ENCODE measurements at regions not wholly inside any gene's neighbourhood (a gene's known extent, or its start where the extent isn't known, plus 50 kb on each side); places are given as distances from the start of the nearest gene placed in this dataset.

DNA sequence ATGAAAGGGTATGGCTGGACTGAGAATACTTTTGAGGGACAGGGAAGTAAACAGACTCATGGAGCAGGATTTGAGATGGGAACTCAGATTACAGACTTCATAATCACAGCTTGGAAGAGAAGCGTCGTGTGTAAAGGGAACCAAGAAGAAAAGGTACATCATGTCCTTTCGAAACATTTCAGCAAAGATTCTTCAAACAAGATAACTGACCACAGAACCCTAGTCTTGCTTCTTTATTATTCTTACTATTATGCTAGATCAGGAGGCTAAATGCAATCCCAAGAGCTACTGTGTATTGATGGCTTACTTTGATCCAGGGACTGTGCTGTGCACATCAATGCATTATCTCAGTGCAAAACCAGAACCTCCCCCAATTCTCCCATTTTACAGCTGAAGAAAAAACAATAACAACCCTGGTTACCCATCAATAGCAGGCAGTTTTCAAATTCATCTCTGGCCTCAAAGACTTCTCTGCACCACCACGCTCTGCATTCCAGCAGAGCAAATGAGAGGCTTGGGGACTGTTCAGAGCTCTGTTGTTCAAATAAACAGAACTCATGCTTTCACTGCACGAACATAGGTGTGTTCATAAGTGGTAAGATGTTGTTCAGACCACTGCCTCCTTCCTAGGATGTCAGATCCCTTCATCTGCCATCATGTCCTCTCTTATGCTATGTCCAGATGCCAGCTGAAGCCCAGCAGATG, 104.8 kb upstream of the NAV2 start:
- H3K27ac Mint-ChIP-seq, result no peak overlapping the region
- no peak for DNase-seq
- H3K36me3 Mint-ChIP-seq, result no peaks in the 10 kb centered on the region
- peaks cover 15% of the 10 kb centered on the region for H3K9me3 Mint-ChIP-seq
- H3K27me3 Mint-ChIP-seq, result peaks cover 12% of the 10 kb centered on the region
- H3K4me1 Mint-ChIP-seq, result no peaks in the 10 kb centered on the region
- H3K4me3 Mint-ChIP-seq, result no peak overlapping the region

DNA sequence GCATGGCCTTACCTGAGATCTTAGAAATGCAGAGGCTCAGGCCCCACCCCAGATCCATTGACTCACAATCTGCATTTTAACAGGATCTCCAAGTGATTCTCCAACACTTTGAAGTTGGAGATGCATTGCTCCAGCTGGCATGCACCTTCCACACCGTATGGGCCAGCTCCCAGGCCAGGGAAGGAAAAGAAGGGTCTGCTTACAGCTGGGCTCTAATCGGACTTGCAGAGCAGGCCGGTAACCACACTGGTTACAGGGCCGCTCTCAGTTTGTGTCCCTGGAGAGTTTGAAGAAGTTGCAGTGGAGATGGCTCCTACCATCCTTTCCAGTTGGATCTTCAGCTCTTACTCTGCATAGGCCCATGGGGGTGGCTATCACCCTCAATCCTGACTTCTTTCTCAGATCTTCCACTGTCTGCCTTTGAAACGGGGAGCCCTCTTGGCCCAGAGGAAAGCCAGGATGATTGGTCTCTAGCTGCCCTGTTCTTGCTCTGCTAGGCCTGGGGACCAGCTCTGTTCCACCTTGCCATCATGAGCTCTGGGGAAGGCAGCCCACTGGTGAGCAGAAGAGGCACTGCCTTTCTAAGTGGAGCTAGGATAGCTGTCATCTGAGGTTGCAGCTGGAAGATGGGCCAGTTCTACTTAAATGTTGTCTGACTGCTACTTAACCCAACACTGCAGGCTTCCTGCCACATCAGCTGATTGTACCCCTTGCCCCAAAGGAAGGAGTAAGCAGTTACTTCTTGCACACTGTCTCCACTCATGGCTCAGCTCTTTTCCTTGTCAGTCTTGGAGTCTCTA, 105.6 kb upstream of the NAV2 start:
- Mint-ChIP-seq H3K27me3 (peaks cover 18% of the 10 kb centered on the region), H3K4me3 (no peak overlapping the region), H3K27ac (no peak overlapping the region), H3K36me3 (no peaks in the 10 kb centered on the region), H3K4me1 (no peaks in the 10 kb centered on the region), H3K9me3 (peaks cover 11% of the 10 kb centered on the region)
- no peak for DNase-seq

GRCh38 chr11:19605520-19606371, 106.9 kb upstream of the NAV2 start:
- Mint-ChIP-seq H3K27ac (no peak overlapping the region), H3K36me3 (no peaks in the 10 kb centered on the region), H3K9me3 (peaks cover 4% of the 10 kb centered on the region), H3K4me1 (no peaks in the 10 kb centered on the region), H3K4me3 (no peak overlapping the region), H3K27me3 (peaks cover 18% of the 10 kb centered on the region)
- no peak for DNase-seq

- no peaks in the 10 kb centered on the region for H3K36me3 Mint-ChIP-seq
- DNase-seq, result no peak
- no peak overlapping the region for H3K4me3 Mint-ChIP-seq
- H3K9me3 Mint-ChIP-seq, result peaks cover 4% of the 10 kb centered on the region
- H3K27me3 Mint-ChIP-seq, result peaks cover 18% of the 10 kb centered on the region
- H3K27ac Mint-ChIP-seq, result no peak overlapping the region
- no peaks in the 10 kb centered on the region for H3K4me1 Mint-ChIP-seq
Observed at GRCh38 chr11:19604679-19605375, 107.8 kb upstream of the NAV2 start.

DNA sequence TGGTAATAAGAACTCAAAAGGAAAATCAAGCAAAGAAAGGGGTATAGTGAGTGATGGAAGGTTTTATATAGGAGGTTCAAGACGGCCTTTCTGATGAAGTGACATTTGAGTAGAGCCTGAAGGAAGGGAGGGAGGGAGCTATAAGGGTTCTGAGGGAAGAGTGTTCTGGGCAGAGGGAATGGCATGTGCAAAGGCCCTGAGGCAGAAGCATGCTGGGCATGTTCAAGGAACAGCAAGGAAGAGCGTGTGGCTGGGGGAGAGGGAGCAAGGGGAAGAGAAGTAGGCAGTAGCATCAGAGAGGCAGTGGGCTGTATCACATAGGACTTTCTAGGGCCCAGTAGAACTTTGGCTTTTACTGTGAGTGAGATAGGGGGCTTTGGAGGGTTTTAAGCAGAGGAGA, 108.9 kb upstream of the NAV2 start:
- H3K27me3 Mint-ChIP-seq, result peaks cover 11% of the 10 kb centered on the region
- no peaks in the 10 kb centered on the region for H3K36me3 Mint-ChIP-seq
- no peaks in the 10 kb centered on the region for H3K4me1 Mint-ChIP-seq
- H3K27ac Mint-ChIP-seq, result no peak overlapping the region
- no peak for DNase-seq
- H3K9me3 Mint-ChIP-seq, result peaks cover 4% of the 10 kb centered on the region
- H3K4me3 Mint-ChIP-seq, result no peak overlapping the region

DNA sequence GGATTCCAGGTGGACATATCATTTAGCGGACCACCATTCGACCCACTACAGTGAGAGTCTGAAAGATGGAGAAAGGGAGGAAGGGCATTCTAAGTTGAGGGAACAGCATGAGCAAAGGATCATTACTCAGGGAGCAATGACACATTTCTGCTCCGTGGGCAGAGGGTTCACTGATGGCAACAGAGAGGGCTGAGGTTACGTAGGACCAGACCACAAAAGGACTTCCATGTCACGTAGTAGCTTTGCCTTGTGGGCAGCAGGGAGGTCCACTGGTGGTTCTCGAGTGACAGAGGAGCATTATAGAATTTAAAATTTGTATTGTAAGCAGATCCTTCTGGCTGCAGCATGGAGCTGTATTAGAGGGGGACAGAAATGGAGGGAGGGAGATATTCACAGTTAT, 109.7 kb upstream of the NAV2 start:
- no peaks in the 10 kb centered on the region for H3K4me1 Mint-ChIP-seq
- DNase-seq, result no peak
- H3K36me3 Mint-ChIP-seq, result no peaks in the 10 kb centered on the region
- peaks cover 4% of the 10 kb centered on the region for H3K9me3 Mint-ChIP-seq
- no peak overlapping the region for H3K4me3 Mint-ChIP-seq
- peaks cover 10% of the 10 kb centered on the region for H3K27me3 Mint-ChIP-seq
- no peak overlapping the region for H3K27ac Mint-ChIP-seq

DNA sequence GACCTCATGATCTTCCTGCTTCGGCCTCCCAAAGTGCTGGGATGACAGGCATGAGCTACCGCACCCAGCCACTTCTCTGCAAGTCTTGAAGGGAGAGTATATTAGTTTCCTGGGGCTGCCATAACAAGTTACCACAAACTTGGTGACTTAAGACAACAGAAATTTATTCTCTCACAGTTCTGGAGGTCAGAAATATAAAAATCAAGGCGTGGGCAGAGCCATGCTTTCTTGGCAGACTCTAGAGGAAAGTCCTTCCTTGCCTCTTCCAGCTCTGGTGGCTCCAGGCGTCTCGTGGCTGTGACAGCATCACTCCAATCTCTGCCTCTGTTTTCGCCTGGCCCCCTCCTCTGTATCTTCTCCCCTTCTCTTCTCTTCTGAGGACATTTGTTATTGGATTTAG, 110.2 kb upstream of the NAV2 start:
- no peak for DNase-seq
- Mint-ChIP-seq H3K27ac (no peak overlapping the region), H3K4me1 (no peaks in the 10 kb centered on the region), H3K27me3 (peaks cover 10% of the 10 kb centered on the region), H3K4me3 (no peak overlapping the region), H3K36me3 (no peaks in the 10 kb centered on the region), H3K9me3 (peaks cover 4% of the 10 kb centered on the region)

- Mint-ChIP-seq H3K36me3 (no peaks in the 10 kb centered on the region), H3K27ac (no peak overlapping the region), H3K4me1 (no peaks in the 10 kb centered on the region), H3K27me3 (peaks cover 10% of the 10 kb centered on the region), H3K9me3 (peaks cover 4% of the 10 kb centered on the region), H3K4me3 (no peak overlapping the region)
- no peak for DNase-seq
Observed at GRCh38 chr11:19601235-19601634, 111.4 kb upstream of the NAV2 start.

DNA sequence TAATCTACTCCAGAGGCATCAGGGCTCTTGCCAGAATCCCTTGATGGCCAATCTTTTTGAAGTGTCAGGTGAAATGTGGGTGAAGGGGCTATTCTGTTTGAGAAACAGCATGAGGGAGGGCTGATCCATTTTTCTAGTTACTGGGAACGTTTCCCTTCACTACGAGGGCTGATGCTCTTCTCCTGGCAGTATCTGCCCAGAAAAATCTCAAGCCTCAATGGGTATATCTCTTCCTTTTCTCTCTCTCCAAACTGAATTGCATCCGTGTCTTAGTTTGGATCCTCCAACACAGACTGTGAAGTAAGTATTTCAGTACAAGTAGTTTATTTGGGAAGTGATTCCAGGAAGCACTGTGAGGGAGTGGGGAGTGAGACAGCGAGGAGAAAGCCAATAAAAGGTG, 113.0 kb upstream of the NAV2 start:
- H3K27me3 Mint-ChIP-seq, result peaks cover 10% of the 10 kb centered on the region
- H3K9me3 Mint-ChIP-seq, result peaks cover 4% of the 10 kb centered on the region
- H3K4me3 Mint-ChIP-seq, result no peak overlapping the region
- no peaks in the 10 kb centered on the region for H3K4me1 Mint-ChIP-seq
- H3K27ac Mint-ChIP-seq, result no peak overlapping the region
- no peak for DNase-seq
- H3K36me3 Mint-ChIP-seq, result no peaks in the 10 kb centered on the region

GRCh38 chr11:19598876-19599486, 113.7 kb upstream of the NAV2 start:
- Mint-ChIP-seq H3K4me3 (no peak overlapping the region), H3K27ac (no peak overlapping the region), H3K36me3 (no peaks in the 10 kb centered on the region), H3K9me3 (peaks cover 3% of the 10 kb centered on the region), H3K27me3 (peaks cover 11% of the 10 kb centered on the region), H3K4me1 (no peaks in the 10 kb centered on the region)
- no peak for DNase-seq

- DNase-seq, result no peak
- H3K36me3 Mint-ChIP-seq, result no peaks in the 10 kb centered on the region
- peaks cover 2% of the 10 kb centered on the region for H3K9me3 Mint-ChIP-seq
- peaks cover 14% of the 10 kb centered on the region for H3K27me3 Mint-ChIP-seq
- no peak overlapping the region for H3K4me3 Mint-ChIP-seq
- H3K4me1 Mint-ChIP-seq, result no peaks in the 10 kb centered on the region
- no peak overlapping the region for H3K27ac Mint-ChIP-seq
Observed at GRCh38 chr11:19598456-19598855, 114.2 kb upstream of the NAV2 start.

DNA sequence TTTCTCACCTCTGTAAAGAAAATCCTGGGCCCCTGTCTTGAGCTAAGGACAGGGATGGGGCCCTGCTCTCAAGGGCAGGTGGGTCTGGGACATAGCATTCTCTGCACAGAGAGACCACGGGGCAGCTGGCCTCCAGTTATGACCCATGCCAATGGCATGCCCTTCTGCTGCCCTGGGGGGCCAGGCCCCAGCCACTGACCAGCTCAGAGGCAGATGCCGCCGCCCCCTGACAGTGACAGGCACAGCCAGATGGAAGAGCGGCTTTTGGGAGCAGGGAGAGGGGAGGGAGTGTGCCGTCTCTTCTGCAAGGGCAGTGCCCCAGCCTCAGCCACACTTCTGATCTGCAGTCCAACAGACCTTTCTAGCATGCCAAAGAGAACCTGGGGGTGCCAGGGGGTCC, 114.8 kb upstream of the NAV2 start:
- Mint-ChIP-seq H3K4me1 (no peaks in the 10 kb centered on the region), H3K36me3 (no peaks in the 10 kb centered on the region), H3K27me3 (peaks cover 11% of the 10 kb centered on the region), H3K27ac (no peak overlapping the region), H3K9me3 (peaks cover 2% of the 10 kb centered on the region), H3K4me3 (no peak overlapping the region)
- DNase-seq, result no peak

DNA sequence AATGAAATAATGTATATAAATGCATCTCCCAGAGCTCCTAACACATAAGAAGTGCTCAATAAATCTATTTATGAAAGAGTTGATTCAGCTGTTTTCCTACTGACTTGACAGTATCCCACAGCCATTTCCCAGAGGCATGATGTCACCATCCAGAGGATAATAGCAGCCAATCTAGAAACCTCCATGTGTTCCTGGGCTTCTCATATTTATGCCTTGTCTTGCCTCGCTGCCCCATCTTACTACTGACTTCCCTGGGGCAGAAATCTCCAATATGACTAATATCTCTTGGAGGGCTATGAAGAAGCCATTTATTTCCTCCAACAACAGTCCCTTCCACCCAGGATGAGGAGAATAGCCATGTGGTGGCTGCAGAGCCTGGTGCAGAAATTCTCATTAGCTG, 115.4 kb upstream of the NAV2 start:
- Mint-ChIP-seq H3K9me3 (no peaks in the 10 kb centered on the region), H3K27me3 (peaks cover 4% of the 10 kb centered on the region), H3K36me3 (no peaks in the 10 kb centered on the region), H3K4me3 (no peak overlapping the region), H3K4me1 (no peaks in the 10 kb centered on the region), H3K27ac (no peak overlapping the region)
- DNase-seq, result no peak

- Mint-ChIP-seq H3K36me3 (no peaks in the 10 kb centered on the region), H3K27ac (no peak overlapping the region), H3K9me3 (no peaks in the 10 kb centered on the region), H3K4me3 (no peak overlapping the region), H3K27me3 (peaks cover 4% of the 10 kb centered on the region), H3K4me1 (no peaks in the 10 kb centered on the region)
- DNase-seq, result no peak
Observed at GRCh38 chr11:19595840-19596751, 116.5 kb upstream of the NAV2 start.
